A549 (cell line): ENCODE measurements at regions not wholly inside any gene's neighbourhood (a gene's known extent, or its start where the extent isn't known, plus 50 kb on each side); places are given as distances from the start of the nearest gene placed in this dataset.

Experiments
- ATAC-seq, 2 experiments: fragments of 200-7000 bp in 1 of 2; fragments of >200 bp in 1 of 2; cut with Nextera tagmentation in 1 of 2; cut with Tn5 transposase in 1 of 2; 3 replicates each; pipeline versions ENCODE4 v1.8.0 to v1.9.1; 2018 to 2020; ENCODE audit warnings: mild to moderate bottlenecking in 1 of 2, moderate library complexity in 1 of 2
- CTCF ChIA-PET: fragments of 300-600 bp; sonication (Branson Sonifier 250); formaldehyde crosslinking; extraction: SDS; loops from one replicate; lab custom pipeline; 2021; ENCODE audit warnings: antibody characterized with exemption, inconsistent platforms; lab: Yijun Ruan, JAX
- POLR2A ChIA-PET: fragments of 350-600 bp; formaldehyde crosslinking; extraction: SDS; loops from one replicate; lab custom pipeline; 2021; ENCODE audit warnings: antibody characterized with exemption, inconsistent platforms; lab: Yijun Ruan, JAX
- DNase-seq, 2 experiments: peaks; one replicate each; pipeline versions ENCODE4 v3.0.0 to v3.0.0-alpha.2; 2011 to 2016; ENCODE audit warnings: low read depth in 1 of 2, low spot score in 1 of 2
- FAIRE-seq: peaks from 2 replicates; lab custom pipeline; 2011; peaks lifted over from hg19 to GRCh38; lab: Jason Lieb, UNC
- H3K27ac ChIP-seq, 2 experiments: fragments of >200 bp; sonication (Bioruptor Twin); formaldehyde crosslinking; 3 replicates each; pipeline ENCODE4 v1.5.1; 2016 to 2017
- H3K4me1 ChIP-seq: fragments of >200 bp; sonication (Bioruptor Twin); formaldehyde crosslinking; 3 replicates; pipeline ENCODE4 v1.6.1; 2016
- H3K4me2 ChIP-seq: fragments of >200 bp; sonication (Bioruptor Twin); formaldehyde crosslinking; 3 replicates; pipeline ENCODE4 v1.6.1; 2016
- H3K4me3 ChIP-seq: fragments of >200 bp; sonication (Bioruptor Twin); formaldehyde crosslinking; 3 replicates; pipeline ENCODE4 v1.5.1; 2016
- H3K9me3 ChIP-seq: fragments of >200 bp; sonication (Bioruptor Twin); formaldehyde crosslinking; 3 replicates; pipeline ENCODE4 v1.6.1; 2016
- BHLHE40 ChIP-seq: IDR thresholded peaks from 2 replicates; pipeline ENCODE4 v1.6.1; 2012; ENCODE audit warnings: low read depth, low read length, inconsistent platforms
- CEBPB ChIP-seq, 2 experiments: fragments of >200 bp in 1 of 2; sonication (Bioruptor Twin) in 1 of 2; formaldehyde crosslinking in 1 of 2; IDR thresholded peaks; 2 replicates each; pipeline ENCODE4 v1.6.1; 2012 to 2016
- CHD2 ChIP-seq: fragments of 150-350 bp; IDR thresholded peaks from 2 replicates; pipeline ENCODE4 v1.6.1; 2014; ENCODE audit warnings: low read length; ENCODE audit not compliant: partially characterized antibody
- EHMT2 ChIP-seq: fragments of 200-600 bp; sonication (generic); IDR thresholded peaks from 2 replicates; pipeline ENCODE4 v1.6.1; 2016; ENCODE audit warnings: antibody characterized with exemption, low read depth, mild to moderate bottlenecking, moderate library complexity
- EP300 ChIP-seq, 2 experiments: fragments of >200 bp; sonication (Bioruptor Twin); formaldehyde crosslinking; IDR thresholded peaks; 2 replicates in 1 of 2; 3 replicates in 1 of 2; pipeline ENCODE4 v1.6.1; 2016 to 2017
- GATA3 ChIP-seq: IDR thresholded peaks from 2 replicates; pipeline ENCODE4 v1.6.1; 2012; ENCODE audit warnings: borderline replicate concordance
- HDAC2 ChIP-seq: fragments of 200-600 bp; sonication (generic); IDR thresholded peaks from 2 replicates; pipeline ENCODE4 v1.6.1; 2016
- HOXA7 ChIP-seq: fragments of 250-450 bp; sonication (Bioruptor Pico); IDR thresholded peaks from 2 replicates; pipeline ENCODE4 v1.5.0; 2020; ENCODE audit warnings: mild to moderate bottlenecking, moderate library complexity
- HOXB5 ChIP-seq: fragments of 250-450 bp; sonication (Bioruptor Pico); IDR thresholded peaks from 2 replicates; pipeline ENCODE4 v1.5.0; 2020; ENCODE audit warnings: mild to moderate bottlenecking, moderate library complexity
- NFE2L2 ChIP-seq: fragments of 150-350 bp; conservative IDR thresholded peaks from 2 replicates; pipeline ENCODE4 v1.6.1; 2014; ENCODE audit warnings: low read length
- PHF8 ChIP-seq: fragments of 200-600 bp; sonication (generic); IDR thresholded peaks from 2 replicates; pipeline ENCODE4 v1.6.1; 2016; ENCODE audit warnings: low read depth, mild to moderate bottlenecking, antibody characterized with exemption, moderate library complexity, borderline replicate concordance
- POLR2AphosphoS2 ChIP-seq: conservative IDR thresholded peaks from 2 replicates; pipeline ENCODE4 v1.6.1; 2012; ENCODE audit warnings: low read length, improper control_type of control experiment, inconsistent platforms
- RAD21 ChIP-seq, 2 experiments: fragments of >200 bp in 1 of 2; sonication (Bioruptor Twin) in 1 of 2; formaldehyde crosslinking in 1 of 2; IDR thresholded peaks in 1 of 2; conservative IDR thresholded peaks in 1 of 2; 2 replicates in 1 of 2; 3 replicates in 1 of 2; pipeline ENCODE4 v1.6.1; 2012 to 2018; ENCODE audit warnings: inconsistent platforms in 1 of 2
- RARB ChIP-seq: fragments of 250-450 bp; sonication (Bioruptor Pico); IDR thresholded peaks from 2 replicates; pipeline ENCODE4 v1.8.0; 2021; ENCODE audit warnings: mild to moderate bottlenecking, moderate library complexity
- RCOR1 ChIP-seq: fragments of 150-350 bp; IDR thresholded peaks from 2 replicates; pipeline ENCODE4 v1.6.1; 2014; ENCODE audit warnings: antibody characterized with exemption, low read length, low read depth
- RFX5 ChIP-seq: fragments of 450-650 bp; IDR thresholded peaks from 2 replicates; pipeline ENCODE4 v1.7.1; 2014; ENCODE audit warnings: antibody characterized with exemption, mild to moderate bottlenecking, moderate library complexity
- RNF2 ChIP-seq: fragments of 200-600 bp; sonication (generic); IDR thresholded peaks from 2 replicates; pipeline ENCODE4 v1.6.1; 2016; ENCODE audit warnings: low read depth, mild to moderate bottlenecking, antibody characterized with exemption, moderate library complexity, borderline replicate concordance
- SMC3 ChIP-seq: fragments of >200 bp; sonication (Bioruptor Twin); formaldehyde crosslinking; IDR thresholded peaks from 3 replicates; pipeline ENCODE4 v1.6.1; 2018; ENCODE audit warnings: inconsistent platforms
- TFCP2L1 ChIP-seq: fragments of 250-450 bp; sonication (Bioruptor Pico); IDR thresholded peaks from 2 replicates; pipeline ENCODE4 v1.5.0; 2021; ENCODE audit warnings: mild to moderate bottlenecking
- TP53 ChIP-seq: fragments of 250-450 bp; sonication (Bioruptor Pico); IDR thresholded peaks from 2 replicates; pipeline ENCODE4 v1.5.0; 2021; ENCODE audit warnings: mild to moderate bottlenecking, moderate library complexity
- ZSCAN20 ChIP-seq: fragments of 250-450 bp; sonication (Bioruptor Pico); IDR thresholded peaks from 2 replicates; pipeline ENCODE4 v1.8.0; 2022; ENCODE audit warnings: mild to moderate bottlenecking, moderate library complexity
- WGBS: methylation state at CpG from one replicate; pipeline ENCODE4 v1.1.6; 2017; ENCODE audit errors: missing lambda C conversion rate; 5-methylcytosine and 5-hydroxymethylcytosine counted together
- TF ChIP-seq, protein P1 (sequence below): fragments of 250-450 bp; sonication (Bioruptor Pico); IDR thresholded peaks from 2 replicates; pipeline ENCODE4 v1.5.0; 2021; ENCODE audit warnings: mild to moderate bottlenecking, moderate library complexity, borderline replicate concordance
- TF ChIP-seq, protein P2 (sequence below): fragments of >200 bp; sonication (Bioruptor Twin); formaldehyde crosslinking; IDR thresholded peaks from 2 replicates; pipeline ENCODE4 v1.6.1; 2016
- TF ChIP-seq, protein P3 (sequence below): IDR thresholded peaks from 2 replicates; pipeline ENCODE4 v1.6.1; 2012
- TF ChIP-seq, protein P4 (sequence below): fragments of 150-350 bp; IDR thresholded peaks from 2 replicates; pipeline ENCODE4 v1.6.1; 2014; ENCODE audit warnings: low read depth, mild to moderate bottlenecking, low read length

GRCh38 chr1:5552787-5553484 lies 439.3 kb downstream of the NPHP4 start:
- FAIRE-seq, result no peak
- POLR2A ChIA-PET, result no interaction called here
- no peak for ATAC-seq
- Histone ChIP-seq H3K4me2 (no peak overlapping the region), H3K4me1 (no peaks in the 10 kb centered on the region), H3K4me3 (no peak overlapping the region), H3K27ac (no peak overlapping the region), H3K9me3 (no peaks in the 10 kb centered on the region)
- TF ChIP-seq RAD21 (conservative IDR thresholded peaks at IDR 0.05 in 1 of 2, IDR thresholded peaks at IDR 0.05 in 1 of 2), result no peak
- TF ChIP-seq EHMT2, result no peak
- TF ChIP-seq RNF2, result no peak
- no peak for TF ChIP-seq RFX5
- no peak for TF ChIP-seq EP300 (IDR thresholded peaks at IDR 0.05)
- TF ChIP-seq, protein P1, sequence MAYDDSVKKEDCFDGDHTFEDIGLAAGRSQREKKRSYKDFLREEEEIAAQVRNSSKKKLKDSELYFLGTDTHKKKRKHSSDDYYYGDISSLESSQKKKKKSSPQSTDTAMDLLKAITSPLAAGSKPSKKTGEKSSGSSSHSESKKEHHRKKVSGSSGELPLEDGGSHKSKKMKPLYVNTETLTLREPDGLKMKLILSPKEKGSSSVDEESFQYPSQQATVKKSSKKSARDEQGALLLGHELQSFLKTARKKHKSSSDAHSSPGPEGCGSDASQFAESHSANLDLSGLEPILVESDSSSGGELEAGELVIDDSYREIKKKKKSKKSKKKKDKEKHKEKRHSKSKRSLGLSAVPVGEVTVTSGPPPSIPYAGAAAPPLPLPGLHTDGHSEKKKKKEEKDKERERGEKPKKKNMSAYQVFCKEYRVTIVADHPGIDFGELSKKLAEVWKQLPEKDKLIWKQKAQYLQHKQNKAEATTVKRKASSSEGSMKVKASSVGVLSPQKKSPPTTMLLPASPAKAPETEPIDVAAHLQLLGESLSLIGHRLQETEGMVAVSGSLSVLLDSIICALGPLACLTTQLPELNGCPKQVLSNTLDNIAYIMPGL, result no peak
- no peak for TF ChIP-seq HDAC2
- no peak for TF ChIP-seq BHLHE40
- CTCF ChIA-PET, result no interaction called here
- no peak for DNase-seq
- WGBS, result 0% methylated on average over 2 of the region's 3 CpGs

DNA sequence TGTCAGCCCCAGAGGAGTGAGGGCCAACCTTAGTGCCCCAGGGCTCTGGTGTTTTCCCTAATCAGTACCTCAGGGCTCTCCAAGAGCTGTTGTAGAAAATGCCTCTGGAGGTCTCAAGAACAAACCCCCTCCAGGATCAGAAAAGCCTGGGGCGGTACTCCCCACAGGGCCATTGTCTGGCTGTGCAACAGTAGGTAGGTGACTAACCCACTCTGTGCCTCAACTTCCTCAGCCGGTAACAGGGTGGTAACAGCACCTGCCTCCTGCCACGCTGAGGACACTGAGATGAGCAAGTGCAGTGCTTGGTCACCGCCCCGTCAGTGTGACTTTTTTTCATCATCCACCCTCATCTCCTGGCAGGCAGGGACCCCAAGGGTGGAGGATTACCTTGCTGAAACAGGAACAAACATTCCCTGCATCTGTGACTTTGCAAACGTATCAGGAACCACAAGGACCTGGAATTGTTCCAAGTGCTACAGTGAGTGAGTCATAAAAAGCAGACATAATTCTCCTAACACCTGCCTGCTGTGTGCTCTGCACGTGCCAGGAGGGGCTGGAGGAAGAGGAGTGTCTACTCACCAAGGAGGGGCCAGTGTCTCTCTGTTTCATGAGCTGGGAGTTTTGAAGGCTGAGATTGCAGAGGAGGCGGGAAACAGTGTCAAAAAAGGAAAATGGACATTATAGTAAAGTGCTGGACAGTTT lies 440.8 kb downstream of the NPHP4 start:
- ChIA-PET CTCF (no interaction called here), POLR2A (no interaction called here)
- H3K27ac ChIP-seq, result no peak overlapping the region
- ATAC-seq (no peak), FAIRE-seq (no peak), DNase-seq (peak in 1 of 2 experiments; percentile 1)
- no peaks in the 10 kb centered on the region for H3K9me3 ChIP-seq
- H3K4me3 ChIP-seq, result no peak overlapping the region
- WGBS, result 0% methylated on average over 7 of the region's 8 CpGs
- H3K4me1 ChIP-seq, result no peaks in the 10 kb centered on the region
- TF ChIP-seq, protein P2, sequence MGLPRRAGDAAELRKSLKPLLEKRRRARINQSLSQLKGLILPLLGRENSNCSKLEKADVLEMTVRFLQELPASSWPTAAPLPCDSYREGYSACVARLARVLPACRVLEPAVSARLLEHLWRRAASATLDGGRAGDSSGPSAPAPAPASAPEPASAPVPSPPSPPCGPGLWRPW, result no peak
- no peak for TF ChIP-seq SMC3
- TF ChIP-seq, protein P3, sequence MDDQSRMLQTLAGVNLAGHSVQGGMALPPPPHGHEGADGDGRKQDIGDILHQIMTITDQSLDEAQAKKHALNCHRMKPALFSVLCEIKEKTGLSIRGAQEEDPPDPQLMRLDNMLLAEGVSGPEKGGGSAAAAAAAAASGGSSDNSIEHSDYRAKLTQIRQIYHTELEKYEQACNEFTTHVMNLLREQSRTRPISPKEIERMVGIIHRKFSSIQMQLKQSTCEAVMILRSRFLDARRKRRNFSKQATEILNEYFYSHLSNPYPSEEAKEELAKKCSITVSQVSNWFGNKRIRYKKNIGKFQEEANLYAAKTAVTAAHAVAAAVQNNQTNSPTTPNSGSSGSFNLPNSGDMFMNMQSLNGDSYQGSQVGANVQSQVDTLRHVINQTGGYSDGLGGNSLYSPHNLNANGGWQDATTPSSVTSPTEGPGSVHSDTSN, result no peak
- no peak for TF ChIP-seq HOXA7 (CRISPR knock-in tag)
- TF ChIP-seq GATA3, result no peak
- TF ChIP-seq HOXB5, result no peak
- TF ChIP-seq TFCP2L1 (CRISPR knock-in tag), result no peak
- no peak for TF ChIP-seq NFE2L2
- TF ChIP-seq TP53 (CRISPR knock-in tag), result no peak
- no peak for TF ChIP-seq CEBPB (IDR thresholded peaks at IDR 0.05)
- TF ChIP-seq ZSCAN20 (CRISPR knock-in tag), result no peak
- TF ChIP-seq PHF8, result no peak
- no peak for TF ChIP-seq POLR2AphosphoS2
- no peak for TF ChIP-seq CHD2
- no peak for TF ChIP-seq RARB (CRISPR knock-in tag)
- TF ChIP-seq, protein P4, sequence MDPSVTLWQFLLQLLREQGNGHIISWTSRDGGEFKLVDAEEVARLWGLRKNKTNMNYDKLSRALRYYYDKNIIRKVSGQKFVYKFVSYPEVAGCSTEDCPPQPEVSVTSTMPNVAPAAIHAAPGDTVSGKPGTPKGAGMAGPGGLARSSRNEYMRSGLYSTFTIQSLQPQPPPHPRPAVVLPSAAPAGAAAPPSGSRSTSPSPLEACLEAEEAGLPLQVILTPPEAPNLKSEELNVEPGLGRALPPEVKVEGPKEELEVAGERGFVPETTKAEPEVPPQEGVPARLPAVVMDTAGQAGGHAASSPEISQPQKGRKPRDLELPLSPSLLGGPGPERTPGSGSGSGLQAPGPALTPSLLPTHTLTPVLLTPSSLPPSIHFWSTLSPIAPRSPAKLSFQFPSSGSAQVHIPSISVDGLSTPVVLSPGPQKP, result no peak
- no peak for TF ChIP-seq RFX5
- TF ChIP-seq RCOR1, result no peak
- TF ChIP-seq, all 56 proteins: peak for 0
- H3K4me2 ChIP-seq, result no peak overlapping the region
